CD8-positive, alpha-beta memory T cell (primary cell): ENCODE measurements at regions not wholly inside any gene's neighbourhood (a gene's known extent, or its start where the extent isn't known, plus 50 kb on each side); places are given as distances from the start of the nearest gene placed in this dataset.

Source experiments
- CTCF ChIA-PET: fragments of 350-600 bp; sonication (Branson Sonifier 250); formaldehyde crosslinking; loops from one replicate; lab custom pipeline; 2021; ENCODE audit warnings: antibody characterized with exemption; lab: Charles Lee
- POLR2A ChIA-PET: fragments of 350-600 bp; sonication (Branson Sonifier 250); formaldehyde crosslinking; loops from one replicate; lab custom pipeline; 2021; ENCODE audit warnings: antibody characterized with exemption; lab: Charles Lee
- DNase-seq, 5 donors: peaks; one replicate each; pipeline versions ENCODE4 v3.0.0 to v3.0.0-alpha.2; 2020 to 2022; ENCODE audit warnings: mixed read lengths in 1 of 5
- H3K27ac ChIP-seq: one replicate; pipeline ENCODE4 v1.7.0; 2013; ENCODE audit warnings: low read depth, mild to moderate bottlenecking, low read length, moderate library complexity
- H3K27me3 ChIP-seq: 2 replicates; pipeline ENCODE4 v1.7.0; 2013; ENCODE audit warnings: low read length, mild to moderate bottlenecking; ENCODE audit not compliant: insufficient read depth, poor library complexity, severe bottlenecking
- H3K36me3 ChIP-seq: 2 replicates; pipeline ENCODE4 v1.7.0; 2013; ENCODE audit warnings: mild to moderate bottlenecking, low read length, moderate library complexity; ENCODE audit not compliant: insufficient read depth
- H3K4me1 ChIP-seq: 2 replicates; pipeline ENCODE4 v1.7.0; 2013; ENCODE audit warnings: mild to moderate bottlenecking, low read length, moderate library complexity; ENCODE audit not compliant: insufficient read depth
- H3K4me3 ChIP-seq: 2 replicates; pipeline ENCODE4 v1.7.0; 2013; ENCODE audit warnings: mild to moderate bottlenecking, low read length
- H3K9me3 ChIP-seq: 2 replicates; pipeline ENCODE4 v1.7.0; 2013; ENCODE audit warnings: mild to moderate bottlenecking, low read length
- H3K27ac Mint-ChIP-seq, 8 donors: one replicate each; pipeline ENCODE4 v1.8.0; 2020 to 2021; ENCODE audit warnings: mixed read lengths in 8 of 8, mild to moderate bottlenecking in 6 of 8, inconsistent platforms in 3 of 8, moderate library complexity in 3 of 8
- H3K27me3 Mint-ChIP-seq, 2 donors: one replicate each; pipeline ENCODE4 v1.8.0; 2020 to 2021; ENCODE audit warnings: mixed read lengths in 2 of 2, mild to moderate bottlenecking in 1 of 2, moderate library complexity in 1 of 2
- H3K36me3 Mint-ChIP-seq, 3 donors: one replicate each; pipeline ENCODE4 v1.8.0; 2020 to 2021; ENCODE audit warnings: mixed read lengths in 3 of 3, inconsistent platforms in 1 of 3, mild to moderate bottlenecking in 1 of 3
- H3K4me1 Mint-ChIP-seq, 3 donors: one replicate each; pipeline ENCODE4 v1.8.0; 2020 to 2021; ENCODE audit warnings: mixed read lengths in 3 of 3, inconsistent platforms in 1 of 3, mild to moderate bottlenecking in 1 of 3
- H3K4me3 Mint-ChIP-seq, 7 donors: one replicate each; pipeline ENCODE4 v1.8.0; 2020 to 2021; ENCODE audit warnings: mixed read lengths in 7 of 7, mild to moderate bottlenecking in 6 of 7, moderate library complexity in 4 of 7, inconsistent platforms in 2 of 7
- H3K9me3 Mint-ChIP-seq, 5 donors: one replicate each; pipeline ENCODE4 v1.8.0; 2020 to 2022; ENCODE audit warnings: mixed read lengths in 5 of 5, mild to moderate bottlenecking in 3 of 5, moderate library complexity in 2 of 5, inconsistent platforms in 1 of 5

- H3K4me1 Mint-ChIP-seq: no peaks in the 10 kb centered on the region
- Histone ChIP-seq H3K27me3 (no peaks in the 10 kb centered on the region), H3K27ac (no peak overlapping the region), H3K9me3 (no peaks in the 10 kb centered on the region), H3K4me3 (no peak overlapping the region), H3K36me3 (no peaks in the 10 kb centered on the region), H3K4me1 (no peaks in the 10 kb centered on the region)
- ChIA-PET POLR2A (no interaction called here), CTCF (no interaction called here)
- no peaks in the 10 kb centered on the region for H3K27me3 Mint-ChIP-seq
- peaks cover 0 to 2% (median 0%) of the 10 kb centered on the region in 3 donors for H3K36me3 Mint-ChIP-seq
- H3K4me3 Mint-ChIP-seq: no peak overlapping the region
- H3K27ac Mint-ChIP-seq: no peak overlapping the region
- no peak for DNase-seq
- no peaks in the 10 kb centered on the region for H3K9me3 Mint-ChIP-seq
These were observed 278.0 kb downstream of the MRPL39 start for GRCh38 chr21:25329227-25329825.

- Mint-ChIP-seq H3K4me1 (no peaks in the 10 kb centered on the region), H3K27ac (no peak overlapping the region), H3K27me3 (no peaks in the 10 kb centered on the region), H3K4me3 (no peak overlapping the region), H3K36me3 (peaks cover 0 to 2% (median 0%) of the 10 kb centered on the region in 3 donors), H3K9me3 (no peaks in the 10 kb centered on the region)
- ChIA-PET POLR2A (no interaction called here), CTCF (no interaction called here)
- H3K36me3 ChIP-seq: no peaks in the 10 kb centered on the region
- H3K27me3 ChIP-seq: no peaks in the 10 kb centered on the region
- no peak overlapping the region for H3K27ac ChIP-seq
- no peaks in the 10 kb centered on the region for H3K4me1 ChIP-seq
- no peak overlapping the region for H3K4me3 ChIP-seq
- DNase-seq: no peak
- H3K9me3 ChIP-seq: no peaks in the 10 kb centered on the region
These were observed 278.5 kb downstream of the MRPL39 start for GRCh38 chr21:25328736-25329135.

- no peaks in the 10 kb centered on the region for H3K27me3 Mint-ChIP-seq
- Histone ChIP-seq H3K27ac (no peak overlapping the region), H3K9me3 (no peaks in the 10 kb centered on the region), H3K4me1 (no peaks in the 10 kb centered on the region), H3K27me3 (no peaks in the 10 kb centered on the region), H3K36me3 (no peaks in the 10 kb centered on the region), H3K4me3 (no peak overlapping the region)
- no peaks in the 10 kb centered on the region for H3K4me1 Mint-ChIP-seq
- no peak overlapping the region for H3K27ac Mint-ChIP-seq
- no peak overlapping the region for H3K4me3 Mint-ChIP-seq
- POLR2A ChIA-PET: no interaction called here
- no peaks in the 10 kb centered on the region for H3K9me3 Mint-ChIP-seq
- peaks cover 0 to 2% (median 0%) of the 10 kb centered on the region in 3 donors for H3K36me3 Mint-ChIP-seq
- no peak for DNase-seq
- CTCF ChIA-PET: no interaction called here
These were observed 281.1 kb downstream of the MRPL39 start for GRCh38 chr21:25326181-25326580.

- CTCF ChIA-PET: no interaction called here
These were observed 282.6 kb downstream of the MRPL39 start for GRCh38 chr21:25324666-25325065.

GRCh38 chr21:25323356-25323949 lies 283.8 kb downstream of the MRPL39 start:
- Histone ChIP-seq H3K4me3 (no peak overlapping the region), H3K27me3 (no peaks in the 10 kb centered on the region), H3K9me3 (no peaks in the 10 kb centered on the region), H3K36me3 (no peaks in the 10 kb centered on the region), H3K27ac (no peak overlapping the region), H3K4me1 (no peaks in the 10 kb centered on the region)
- CTCF ChIA-PET: no interaction called here
- Mint-ChIP-seq H3K4me1 (no peaks in the 10 kb centered on the region), H3K9me3 (no peaks in the 10 kb centered on the region), H3K4me3 (no peak overlapping the region), H3K36me3 (no peaks in the 10 kb centered on the region), H3K27me3 (no peaks in the 10 kb centered on the region), H3K27ac (no peak overlapping the region)
- POLR2A ChIA-PET: no interaction called here
- DNase-seq: no peak

More at GRCh38 chr21:25324666-25325065, 282.6 kb downstream of the MRPL39 start:
- DNase-seq: no peak
- Mint-ChIP-seq H3K27me3 (no peaks in the 10 kb centered on the region), H3K9me3 (no peaks in the 10 kb centered on the region), H3K27ac (no peak overlapping the region), H3K4me3 (no peak overlapping the region), H3K36me3 (no peaks in the 10 kb centered on the region), H3K4me1 (no peaks in the 10 kb centered on the region)
- no peak overlapping the region for H3K4me3 ChIP-seq
- no peaks in the 10 kb centered on the region for H3K27me3 ChIP-seq
- H3K36me3 ChIP-seq: no peaks in the 10 kb centered on the region
- no peak overlapping the region for H3K27ac ChIP-seq
- POLR2A ChIA-PET: no interaction called here
- no peaks in the 10 kb centered on the region for H3K9me3 ChIP-seq
- H3K4me1 ChIP-seq: no peaks in the 10 kb centered on the region

- no peak overlapping the region for H3K27ac ChIP-seq
- no peak overlapping the region for H3K4me3 ChIP-seq
- ChIA-PET CTCF (no interaction called here), POLR2A (no interaction called here)
- no peaks in the 10 kb centered on the region for H3K9me3 ChIP-seq
- Mint-ChIP-seq H3K9me3 (peaks cover 0 to 14% (median 4%) of the 10 kb centered on the region in 5 donors), H3K4me3 (no peak overlapping the region), H3K4me1 (peaks cover 0 to 5% (median 3%) of the 10 kb centered on the region in 3 donors), H3K36me3 (no peaks in the 10 kb centered on the region), H3K27ac (peak overlapping the region in 1 of 8 donors; percentile 62), H3K27me3 (peaks cover 0 to 1% of the 10 kb centered on the region in 2 donors)
- no peaks in the 10 kb centered on the region for H3K36me3 ChIP-seq
- H3K4me1 ChIP-seq: no peaks in the 10 kb centered on the region
- no peak for DNase-seq
- no peaks in the 10 kb centered on the region for H3K27me3 ChIP-seq
These were observed 293.0 kb downstream of the MRPL39 start for GRCh38 chr21:25314247-25314646.

GRCh38 chr21:25313829-25314228 lies 293.5 kb downstream of the MRPL39 start:
- no peaks in the 10 kb centered on the region for H3K36me3 ChIP-seq
- Mint-ChIP-seq H3K9me3 (peaks cover 3 to 18% (median 8%) of the 10 kb centered on the region in 5 donors), H3K36me3 (no peaks in the 10 kb centered on the region), H3K27ac (no peak overlapping the region), H3K27me3 (peaks cover 0 to 1% of the 10 kb centered on the region in 2 donors), H3K4me3 (no peak overlapping the region), H3K4me1 (peaks cover 0 to 5% (median 3%) of the 10 kb centered on the region in 3 donors)
- no peak for DNase-seq
- no peak overlapping the region for H3K4me3 ChIP-seq
- H3K27ac ChIP-seq: no peak overlapping the region
- H3K27me3 ChIP-seq: no peaks in the 10 kb centered on the region
- peaks cover 4% of the 10 kb centered on the region for H3K9me3 ChIP-seq
- CTCF ChIA-PET: no interaction called here
- POLR2A ChIA-PET: no interaction called here
- H3K4me1 ChIP-seq: no peaks in the 10 kb centered on the region

GRCh38 chr21:25307489-25307888 lies 299.8 kb downstream of the MRPL39 start:
- H3K27ac ChIP-seq: no peak overlapping the region
- Mint-ChIP-seq H3K4me3 (no peak overlapping the region), H3K4me1 (no peaks in the 10 kb centered on the region), H3K27ac (no peak overlapping the region), H3K36me3 (no peaks in the 10 kb centered on the region), H3K9me3 (peaks cover 6 to 19% (median 9%) of the 10 kb centered on the region in 5 donors), H3K27me3 (peaks cover 0 to 1% of the 10 kb centered on the region in 2 donors)
- ChIA-PET POLR2A (no interaction called here), CTCF (no interaction called here)
- no peak overlapping the region for H3K4me3 ChIP-seq
- H3K36me3 ChIP-seq: no peaks in the 10 kb centered on the region
- no peak for DNase-seq
- peaks cover 6% of the 10 kb centered on the region for H3K9me3 ChIP-seq
- no peaks in the 10 kb centered on the region for H3K27me3 ChIP-seq
- no peaks in the 10 kb centered on the region for H3K4me1 ChIP-seq
